Calu3 (cell line): ENCODE measurements at regions not wholly inside any gene's neighbourhood (a gene's known extent, or its start where the extent isn't known, plus 50 kb on each side); places are given as distances from the start of the nearest gene placed in this dataset.

Experiments
- BruUV-seq: library from RNA; stranded (reverse); fragments of 400-500 nt; replicated peaks from 2 replicates; lab custom pipeline; 2021; lab: Mats Ljungman, UMichigan
- CTCF ChIA-PET: fragments of 300-600 bp; sonication (Branson Sonifier 250); formaldehyde crosslinking; loops from one replicate; lab custom pipeline; 2022; ENCODE audit warnings: antibody characterized with exemption; lab: Charles Lee
- DNase-seq: peaks from one replicate; pipeline ENCODE4 v3.0.0; 2022
- H3K27ac Mint-ChIP-seq: one replicate; pipeline ENCODE4 v1.8.0; 2022; ENCODE audit warnings: mixed read lengths; ENCODE audit not compliant: unreplicated experiment
- H3K27me3 Mint-ChIP-seq: one replicate; pipeline ENCODE4 v1.8.0; 2022; ENCODE audit warnings: mixed read lengths; ENCODE audit not compliant: unreplicated experiment
- H3K36me3 Mint-ChIP-seq: one replicate; pipeline ENCODE4 v1.8.0; 2022; ENCODE audit warnings: mild to moderate bottlenecking, moderate library complexity, mixed read lengths; ENCODE audit not compliant: insufficient read depth, unreplicated experiment
- H3K4me1 Mint-ChIP-seq: one replicate; pipeline ENCODE4 v1.8.0; 2022; ENCODE audit warnings: mild to moderate bottlenecking, low read depth, mixed read lengths; ENCODE audit not compliant: unreplicated experiment
- H3K4me3 Mint-ChIP-seq: one replicate; pipeline ENCODE4 v1.8.0; 2022; ENCODE audit warnings: mild to moderate bottlenecking, low read depth, moderate library complexity, mixed read lengths; ENCODE audit not compliant: unreplicated experiment
- H3K9me3 Mint-ChIP-seq: one replicate; pipeline ENCODE4 v1.8.0; 2022; ENCODE audit warnings: low read depth, mixed read lengths; ENCODE audit not compliant: unreplicated experiment
- intact Hi-C: fragments of 100-400 bp; cut with micrococcal nuclease; formaldehyde crosslinking; loops from one replicate; pipeline ENCODE4 v1.10.0; 2022; ENCODE audit not compliant: unreplicated experiment
- TF ChIP-seq, protein P1 (sequence below): fragments of 200-600 bp; IDR thresholded peaks from one replicate; pipeline ENCODE4 v1.8.0; 2022; ENCODE audit warnings: antibody characterized with exemption; ENCODE audit not compliant: unreplicated experiment

DNA sequence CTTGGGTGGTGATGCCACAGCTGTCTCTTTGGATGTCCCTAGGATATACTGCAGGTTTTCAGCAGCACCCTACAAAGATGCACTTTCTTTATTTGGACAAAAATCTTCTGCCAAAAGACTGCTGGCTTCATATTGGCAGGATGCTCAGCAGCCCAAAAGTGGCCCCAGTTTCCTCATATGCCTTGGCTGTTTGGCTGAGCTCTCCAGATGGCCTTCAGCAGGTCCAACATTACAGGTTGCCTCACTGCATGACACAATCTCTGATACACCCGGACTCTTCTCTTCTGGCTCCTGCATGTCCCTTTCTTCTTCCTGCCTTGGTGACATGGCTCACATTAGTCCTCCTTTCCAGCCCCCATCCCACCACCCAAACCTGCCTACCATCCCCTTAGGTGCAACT is 323.7 kb upstream of the CDH4 start:
- Mint-ChIP-seq H3K4me3 (no peak overlapping the region), H3K36me3 (no peaks in the 10 kb centered on the region), H3K4me1 (no peaks in the 10 kb centered on the region), H3K27me3 (no peaks in the 10 kb centered on the region), H3K9me3 (peaks cover 36% of the 10 kb centered on the region), H3K27ac (no peak overlapping the region)
- TF ChIP-seq, protein P1, sequence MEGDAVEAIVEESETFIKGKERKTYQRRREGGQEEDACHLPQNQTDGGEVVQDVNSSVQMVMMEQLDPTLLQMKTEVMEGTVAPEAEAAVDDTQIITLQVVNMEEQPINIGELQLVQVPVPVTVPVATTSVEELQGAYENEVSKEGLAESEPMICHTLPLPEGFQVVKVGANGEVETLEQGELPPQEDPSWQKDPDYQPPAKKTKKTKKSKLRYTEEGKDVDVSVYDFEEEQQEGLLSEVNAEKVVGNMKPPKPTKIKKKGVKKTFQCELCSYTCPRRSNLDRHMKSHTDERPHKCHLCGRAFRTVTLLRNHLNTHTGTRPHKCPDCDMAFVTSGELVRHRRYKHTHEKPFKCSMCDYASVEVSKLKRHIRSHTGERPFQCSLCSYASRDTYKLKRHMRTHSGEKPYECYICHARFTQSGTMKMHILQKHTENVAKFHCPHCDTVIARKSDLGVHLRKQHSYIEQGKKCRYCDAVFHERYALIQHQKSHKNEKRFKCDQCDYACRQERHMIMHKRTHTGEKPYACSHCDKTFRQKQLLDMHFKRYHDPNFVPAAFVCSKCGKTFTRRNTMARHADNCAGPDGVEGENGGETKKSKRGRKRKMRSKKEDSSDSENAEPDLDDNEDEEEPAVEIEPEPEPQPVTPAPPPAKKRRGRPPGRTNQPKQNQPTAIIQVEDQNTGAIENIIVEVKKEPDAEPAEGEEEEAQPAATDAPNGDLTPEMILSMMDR = no peak
- CTCF ChIA-PET = no interaction called here
- no TSS peak for BruUV-seq
- no peak for DNase-seq
- intact Hi-C loops = no loop called here

DNA sequence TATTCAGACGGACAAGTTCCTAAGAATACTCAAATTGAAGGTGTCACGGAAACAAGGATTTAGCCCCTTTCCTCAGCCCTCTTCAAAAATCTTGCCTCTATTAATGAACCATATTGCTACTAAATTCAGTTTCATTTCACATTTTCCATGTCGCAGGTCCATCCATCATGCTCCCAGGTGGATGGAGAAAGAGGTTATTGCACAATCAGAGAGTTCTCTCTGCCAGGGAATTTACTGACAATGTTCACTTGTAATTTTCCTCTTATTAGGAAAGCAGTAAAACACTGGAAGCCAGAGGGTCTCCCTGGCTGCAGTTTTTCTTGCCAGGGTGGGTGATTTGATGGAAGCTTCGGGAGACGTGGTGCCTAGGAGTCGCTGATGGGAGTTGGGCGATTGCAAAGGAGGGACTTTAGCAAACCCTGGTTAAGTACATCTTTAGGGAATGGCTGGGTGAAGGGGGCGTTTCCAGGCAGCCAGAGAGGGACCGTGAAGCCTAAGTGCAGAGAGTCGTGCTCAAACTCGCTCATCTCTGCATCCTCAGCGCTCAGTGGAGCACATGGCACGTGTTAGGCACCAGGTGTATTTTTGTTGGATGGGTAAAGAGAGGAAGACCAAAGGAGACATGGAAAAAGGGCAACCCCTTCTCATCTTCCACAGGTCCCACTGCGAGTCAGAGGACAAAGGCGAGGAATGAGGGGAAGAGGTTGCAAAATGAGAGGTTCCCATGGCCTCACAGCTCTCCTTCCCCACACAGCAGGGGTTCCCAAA is 321.9 kb upstream of the CDH4 start:
- CTCF ChIA-PET = no interaction called here
- no TSS peak for BruUV-seq
- H3K27me3 Mint-ChIP-seq = no peaks in the 10 kb centered on the region

DNA sequence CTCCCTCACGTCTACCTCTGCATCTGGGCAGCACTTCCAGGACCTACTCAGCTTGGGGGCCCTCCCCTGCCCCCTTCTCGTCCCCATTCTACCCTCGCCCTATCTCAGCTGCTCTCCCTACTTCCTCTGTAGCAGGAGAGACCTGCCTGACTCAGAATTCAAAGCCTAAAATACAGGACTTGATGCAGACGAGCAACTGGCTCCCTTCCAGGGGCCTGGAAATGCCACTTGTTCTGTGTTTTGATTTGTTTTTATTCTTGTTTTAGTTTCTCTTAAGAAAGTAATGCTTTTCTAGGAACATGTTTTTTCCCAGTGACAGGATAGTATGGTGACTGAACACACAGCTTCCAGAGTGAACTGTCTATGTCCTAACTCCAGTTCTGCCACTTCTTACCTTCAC is 320.4 kb upstream of the CDH4 start:
- no peaks in the 10 kb centered on the region for H3K4me1 Mint-ChIP-seq
- no TSS peak for BruUV-seq
- H3K36me3 Mint-ChIP-seq = no peaks in the 10 kb centered on the region
- TF ChIP-seq, protein P1 = no peak
- no peak for DNase-seq
- H3K4me3 Mint-ChIP-seq = no peak overlapping the region
- peaks cover 32% of the 10 kb centered on the region for H3K9me3 Mint-ChIP-seq
- intact Hi-C loops = no loop called here
- H3K27ac Mint-ChIP-seq = no peak overlapping the region
- CTCF ChIA-PET = no interaction called here
- no peaks in the 10 kb centered on the region for H3K27me3 Mint-ChIP-seq

More for the DNA sequence above, 321.9 kb upstream of the CDH4 start:
- Mint-ChIP-seq H3K36me3 (no peaks in the 10 kb centered on the region), H3K27ac (no peak overlapping the region), H3K4me3 (no peak overlapping the region), H3K9me3 (peaks cover 25% of the 10 kb centered on the region), H3K4me1 (no peaks in the 10 kb centered on the region)
- TF ChIP-seq, protein P1 = no peak
- intact Hi-C loops = no loop called here
- DNase-seq = no peak

DNA sequence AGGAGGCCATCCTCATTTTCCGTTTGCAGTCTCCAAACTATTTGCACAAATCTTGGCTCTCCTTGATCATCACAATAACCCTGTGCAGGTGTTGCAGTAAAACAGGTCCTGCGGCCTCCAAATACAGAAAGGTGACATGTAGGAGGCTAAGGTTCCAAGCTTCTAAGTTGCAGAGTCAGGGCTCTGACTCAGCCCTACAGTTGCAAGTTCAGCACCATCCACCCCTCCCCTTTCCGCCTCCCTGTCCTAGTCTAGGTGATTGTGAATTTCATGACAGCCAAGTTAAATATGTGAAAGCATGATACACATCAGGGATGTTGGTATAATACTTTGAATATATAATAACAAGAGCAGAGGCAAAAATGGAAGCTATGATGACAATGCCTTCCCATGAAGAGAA is 317.3 kb upstream of the CDH4 start:
- CTCF ChIA-PET = no interaction called here
- BruUV-seq = no TSS peak
- H3K27me3 Mint-ChIP-seq = no peaks in the 10 kb centered on the region

More for the DNA sequence above, 317.3 kb upstream of the CDH4 start:
- TF ChIP-seq, protein P1 = no peak
- H3K4me1 Mint-ChIP-seq = no peaks in the 10 kb centered on the region
- peaks cover 28% of the 10 kb centered on the region for H3K9me3 Mint-ChIP-seq
- intact Hi-C loops = no loop called here
- DNase-seq = no peak
- no peak overlapping the region for H3K27ac Mint-ChIP-seq
- H3K36me3 Mint-ChIP-seq = no peaks in the 10 kb centered on the region
- H3K4me3 Mint-ChIP-seq = no peak overlapping the region
